ENCODE measurements at regions not wholly inside any gene's neighbourhood (a gene's known extent, or its start where the extent isn't known, plus 50 kb on each side); places are given as distances from the start of the nearest gene placed in this dataset.

DNA sequence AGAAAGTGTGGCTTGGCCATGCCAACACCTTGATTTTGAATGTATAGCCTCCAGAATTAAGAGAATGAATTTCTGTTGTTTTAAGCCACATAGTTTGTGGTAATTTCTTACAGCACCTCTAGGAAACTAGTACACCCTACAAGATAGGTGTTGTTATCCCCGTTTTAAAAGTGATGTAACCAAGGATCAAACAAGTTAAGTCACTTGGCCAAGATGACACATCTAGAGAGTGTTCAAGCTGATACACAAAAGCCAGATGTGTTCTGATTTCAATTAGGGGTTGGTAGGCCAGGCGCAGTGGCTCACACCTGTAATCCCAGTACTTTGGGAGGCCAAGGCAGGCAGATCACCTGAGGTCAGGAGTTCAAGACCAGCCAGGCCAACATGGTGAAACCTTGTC, 396.5 kb upstream of the SOX9 start:
- Histone ChIP-seq H3K36me3 (ENCODE audit: control insufficient read depth, insufficient read depth, low read length) (no peaks in the 10 kb centered on the region), H3K9ac (ENCODE audit: low read depth, low read length) (no peak overlapping the region), H3K27ac (ENCODE audit: low read depth, low read length) (no peak overlapping the region), H3K4me3 (ENCODE audit: low read depth, low read length) (no peak overlapping the region), H3K9me3 (ENCODE audit: control insufficient read depth, insufficient read depth, low read length) (no peaks in the 10 kb centered on the region), H3K27me3 (ENCODE audit: control insufficient read depth, insufficient read depth, low read length) (no peaks in the 10 kb centered on the region), H3K4me1 (ENCODE audit: control insufficient read depth, insufficient read depth, low read length) (no peaks in the 10 kb centered on the region)

DNA sequence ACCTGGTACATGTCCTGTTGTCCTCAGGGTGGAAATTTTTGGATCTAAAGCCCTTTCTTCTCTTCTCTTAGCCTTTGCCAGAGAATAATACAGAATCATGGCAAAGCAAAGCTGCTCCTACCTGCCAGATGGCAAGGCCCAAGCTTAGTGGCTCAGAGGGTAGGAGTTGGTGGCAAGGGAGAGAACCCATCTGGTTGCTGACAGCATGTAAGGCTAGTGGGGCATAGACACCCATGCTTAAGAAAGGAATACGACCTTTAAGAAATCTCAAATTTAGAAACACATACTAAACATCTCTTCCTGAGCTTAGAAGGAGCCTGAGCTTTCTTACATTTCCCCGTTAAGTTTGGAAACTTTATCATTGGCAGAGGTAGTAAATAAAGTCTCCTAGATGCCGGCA, 395.0 kb upstream of the SOX9 start:
- Histone ChIP-seq H3K9me3 (ENCODE audit: control insufficient read depth, insufficient read depth, low read length) (no peaks in the 10 kb centered on the region), H3K4me1 (ENCODE audit: control insufficient read depth, insufficient read depth, low read length) (no peaks in the 10 kb centered on the region), H3K27me3 (ENCODE audit: control insufficient read depth, insufficient read depth, low read length) (no peaks in the 10 kb centered on the region), H3K36me3 (ENCODE audit: control insufficient read depth, insufficient read depth, low read length) (no peaks in the 10 kb centered on the region), H3K9ac (ENCODE audit: low read depth, low read length) (no peak overlapping the region), H3K4me3 (ENCODE audit: low read depth, low read length) (no peak overlapping the region), H3K27ac (ENCODE audit: low read depth, low read length) (no peak overlapping the region)

DNA sequence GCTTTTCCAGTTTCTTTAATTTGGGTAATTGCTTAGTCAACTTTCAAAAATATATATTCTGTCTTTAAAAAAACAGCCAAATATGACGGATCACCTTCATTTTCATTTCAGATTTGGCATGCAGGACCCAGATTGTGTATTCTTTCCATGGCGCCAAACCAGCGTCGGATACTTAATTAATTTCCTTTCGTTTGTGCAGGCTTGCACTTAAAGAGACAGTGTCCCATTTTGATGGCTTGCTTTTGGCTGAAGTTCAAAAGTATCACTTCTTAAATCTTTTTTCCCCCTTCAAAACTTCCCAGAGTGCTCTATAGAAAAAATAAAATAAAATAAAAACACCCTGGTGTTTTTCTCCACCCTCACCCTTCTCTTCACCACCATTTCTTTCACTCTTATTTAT, 394.5 kb upstream of the SOX9 start:
- Histone ChIP-seq H3K36me3 (ENCODE audit: control insufficient read depth, insufficient read depth, low read length) (no peaks in the 10 kb centered on the region), H3K4me3 (ENCODE audit: low read depth, low read length) (no peak overlapping the region), H3K9ac (ENCODE audit: low read depth, low read length) (no peak overlapping the region)

DNA sequence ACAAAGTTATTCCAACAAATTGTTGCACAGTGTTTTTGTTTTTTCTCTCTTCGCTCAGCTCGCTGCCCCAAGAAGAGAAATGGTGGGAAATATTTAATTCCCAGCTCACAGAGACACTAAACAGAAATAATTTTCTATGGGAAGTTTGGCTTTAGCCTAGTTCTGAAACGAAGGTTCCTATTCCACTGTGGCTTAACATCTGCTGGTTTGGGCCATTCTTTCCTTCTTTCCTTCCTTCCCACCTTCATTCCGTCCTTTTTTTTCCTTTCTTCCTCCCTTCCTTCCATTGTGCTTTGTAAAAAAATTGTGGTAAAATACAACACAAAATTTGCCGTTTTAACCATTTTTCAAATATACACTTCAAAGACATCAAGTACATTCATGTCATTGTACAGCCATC, 393.5 kb upstream of the SOX9 start:
- Histone ChIP-seq H3K27me3 (ENCODE audit: control insufficient read depth, insufficient read depth, low read length) (no peaks in the 10 kb centered on the region), H3K4me1 (ENCODE audit: control insufficient read depth, insufficient read depth, low read length) (no peaks in the 10 kb centered on the region), H3K4me3 (ENCODE audit: low read depth, low read length) (no peak overlapping the region), H3K9me3 (ENCODE audit: control insufficient read depth, insufficient read depth, low read length) (no peaks in the 10 kb centered on the region), H3K9ac (ENCODE audit: low read depth, low read length) (no peak overlapping the region), H3K36me3 (ENCODE audit: control insufficient read depth, insufficient read depth, low read length) (no peaks in the 10 kb centered on the region), H3K27ac (ENCODE audit: low read depth, low read length) (no peak overlapping the region)

More for the DNA sequence above, 394.5 kb upstream of the SOX9 start:
- Histone ChIP-seq H3K4me1 (ENCODE audit: control insufficient read depth, insufficient read depth, low read length) (no peaks in the 10 kb centered on the region), H3K27me3 (ENCODE audit: control insufficient read depth, insufficient read depth, low read length) (no peaks in the 10 kb centered on the region), H3K9me3 (ENCODE audit: control insufficient read depth, insufficient read depth, low read length) (no peaks in the 10 kb centered on the region), H3K27ac (ENCODE audit: low read depth, low read length) (no peak overlapping the region)

DNA sequence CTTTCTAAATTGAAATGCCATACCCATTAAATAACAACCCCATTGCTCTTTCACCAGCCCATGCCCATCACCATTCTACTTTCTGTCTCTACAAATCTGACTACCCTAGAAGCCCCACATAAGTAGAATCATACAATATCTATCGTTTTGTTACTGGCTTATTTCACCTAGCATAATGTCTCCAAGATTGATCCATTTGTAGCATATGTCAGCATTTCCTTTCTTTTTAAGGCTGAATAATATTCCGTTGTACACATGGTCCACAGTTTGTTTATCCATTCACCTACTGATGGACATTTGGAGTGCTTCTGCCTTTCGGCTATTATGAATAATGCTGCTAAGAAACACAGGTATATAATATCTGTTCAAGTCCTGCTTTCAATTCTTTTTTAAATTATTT, 393.1 kb upstream of the SOX9 start:
- no peak overlapping the region for H3K27ac ChIP-seq (ENCODE audit: low read depth, low read length)
- H3K27me3 ChIP-seq (ENCODE audit: control insufficient read depth, insufficient read depth, low read length), result no peaks in the 10 kb centered on the region
- no peak overlapping the region for H3K4me3 ChIP-seq (ENCODE audit: low read depth, low read length)
- H3K36me3 ChIP-seq (ENCODE audit: control insufficient read depth, insufficient read depth, low read length), result no peaks in the 10 kb centered on the region
- H3K4me1 ChIP-seq (ENCODE audit: control insufficient read depth, insufficient read depth, low read length), result no peaks in the 10 kb centered on the region
- no peaks in the 10 kb centered on the region for H3K9me3 ChIP-seq (ENCODE audit: control insufficient read depth, insufficient read depth, low read length)
- no peak overlapping the region for H3K9ac ChIP-seq (ENCODE audit: low read depth, low read length)

DNA sequence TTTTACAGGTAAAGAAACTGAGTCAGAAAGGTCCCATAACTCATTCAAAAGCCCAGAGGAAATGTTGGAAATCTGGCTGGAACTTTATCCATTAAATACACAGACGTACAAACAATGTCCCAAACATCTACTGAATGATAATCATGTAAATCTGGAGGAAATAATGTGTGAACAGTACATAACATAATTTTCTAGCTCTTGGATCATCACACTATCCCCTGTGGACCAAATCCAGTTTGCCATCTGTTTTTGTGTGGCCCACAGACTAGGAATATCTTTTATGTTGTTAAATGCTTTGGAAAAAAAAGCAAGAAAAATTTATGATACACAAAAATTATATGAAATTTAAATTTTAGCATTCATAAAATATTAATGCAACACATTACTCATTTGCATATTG, 389.9 kb upstream of the SOX9 start:
- no peaks in the 10 kb centered on the region for H3K27me3 ChIP-seq (ENCODE audit: control insufficient read depth, insufficient read depth, low read length)
- no peaks in the 10 kb centered on the region for H3K4me1 ChIP-seq (ENCODE audit: control insufficient read depth, insufficient read depth, low read length)
- H3K36me3 ChIP-seq (ENCODE audit: control insufficient read depth, insufficient read depth, low read length), result no peaks in the 10 kb centered on the region
- no peak overlapping the region for H3K9ac ChIP-seq (ENCODE audit: low read depth, low read length)
- no peak overlapping the region for H3K4me3 ChIP-seq (ENCODE audit: low read depth, low read length)
- H3K9me3 ChIP-seq (ENCODE audit: control insufficient read depth, insufficient read depth, low read length), result no peaks in the 10 kb centered on the region
- no peak overlapping the region for H3K27ac ChIP-seq (ENCODE audit: low read depth, low read length)

DNA sequence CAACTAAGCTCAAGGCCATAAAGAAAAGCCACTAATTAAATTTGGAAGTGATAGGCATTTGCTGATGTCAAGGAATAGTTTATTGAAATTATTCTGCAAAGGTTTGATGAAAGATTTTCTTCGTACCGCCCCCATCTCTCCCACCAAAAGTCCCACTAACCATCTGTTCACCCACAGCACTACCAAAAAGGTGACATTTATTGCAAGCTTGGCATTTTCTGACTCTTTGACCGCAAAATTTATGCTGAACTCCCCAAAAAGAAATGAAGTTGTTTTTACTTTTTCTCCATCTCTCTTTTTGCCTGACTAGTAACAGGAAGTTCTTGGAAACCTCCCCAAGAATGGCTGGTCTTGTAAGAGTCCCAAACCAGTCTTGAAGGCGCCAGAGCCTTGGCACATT, 384.9 kb upstream of the SOX9 start:
- Histone ChIP-seq H3K4me3 (ENCODE audit: low read depth, low read length) (no peak overlapping the region), H3K36me3 (ENCODE audit: control insufficient read depth, insufficient read depth, low read length) (no peaks in the 10 kb centered on the region), H3K9me3 (ENCODE audit: control insufficient read depth, insufficient read depth, low read length) (no peaks in the 10 kb centered on the region), H3K4me1 (ENCODE audit: control insufficient read depth, insufficient read depth, low read length) (no peaks in the 10 kb centered on the region), H3K27ac (ENCODE audit: low read depth, low read length) (no peak overlapping the region), H3K9ac (ENCODE audit: low read depth, low read length) (no peak overlapping the region), H3K27me3 (ENCODE audit: control insufficient read depth, insufficient read depth, low read length) (no peaks in the 10 kb centered on the region)

DNA sequence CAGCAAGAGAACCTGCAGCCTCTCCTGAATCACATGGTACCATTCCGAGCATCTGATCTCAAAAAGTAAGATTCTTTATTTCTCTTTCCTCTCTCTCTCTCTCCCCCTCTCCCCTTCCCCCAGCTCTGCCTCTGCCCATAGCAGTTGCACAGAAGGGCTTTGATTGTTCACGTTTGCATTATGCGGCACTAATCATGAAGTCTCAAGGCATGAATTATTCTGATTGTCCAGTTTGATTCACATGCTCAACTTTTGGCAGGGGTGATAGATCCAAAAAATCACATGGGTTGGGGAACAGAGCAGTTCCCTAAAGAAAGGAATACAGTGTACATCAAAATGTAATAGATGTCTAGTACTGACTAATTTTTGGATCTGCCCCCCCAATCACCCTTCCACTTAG, 380.0 kb upstream of the SOX9 start:
- Histone ChIP-seq H3K4me1 (ENCODE audit: control insufficient read depth, insufficient read depth, low read length) (no peaks in the 10 kb centered on the region), H3K27me3 (ENCODE audit: control insufficient read depth, insufficient read depth, low read length) (no peaks in the 10 kb centered on the region), H3K9me3 (ENCODE audit: control insufficient read depth, insufficient read depth, low read length) (no peaks in the 10 kb centered on the region), H3K4me3 (ENCODE audit: low read depth, low read length) (no peak overlapping the region), H3K36me3 (ENCODE audit: control insufficient read depth, insufficient read depth, low read length) (no peaks in the 10 kb centered on the region), H3K27ac (ENCODE audit: low read depth, low read length) (no peak overlapping the region), H3K9ac (ENCODE audit: low read depth, low read length) (no peak overlapping the region)

DNA sequence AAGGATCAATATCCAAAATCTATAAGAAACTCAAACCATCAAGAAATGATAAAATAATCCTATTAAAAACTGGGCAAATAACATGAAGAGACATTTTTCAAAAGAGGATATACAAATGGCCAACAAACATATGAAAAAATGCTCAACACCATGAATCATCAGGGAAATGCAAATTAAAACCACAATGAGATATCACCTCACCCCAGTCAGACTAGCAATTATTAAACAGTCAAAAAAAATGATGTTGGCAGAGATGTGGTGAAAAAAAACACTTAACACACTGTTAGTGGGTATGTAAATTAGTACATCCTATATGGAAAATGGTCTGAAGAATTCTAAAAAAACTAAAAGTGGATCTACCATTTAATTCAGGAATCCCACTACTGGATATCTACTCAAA, 379.0 kb upstream of the SOX9 start:
- Histone ChIP-seq H3K36me3 (ENCODE audit: control insufficient read depth, insufficient read depth, low read length) (no peaks in the 10 kb centered on the region), H3K27me3 (ENCODE audit: control insufficient read depth, insufficient read depth, low read length) (no peaks in the 10 kb centered on the region), H3K9ac (ENCODE audit: low read depth, low read length) (no peak overlapping the region), H3K4me1 (ENCODE audit: control insufficient read depth, insufficient read depth, low read length) (no peaks in the 10 kb centered on the region), H3K27ac (ENCODE audit: low read depth, low read length) (no peak overlapping the region), H3K9me3 (ENCODE audit: control insufficient read depth, insufficient read depth, low read length) (no peaks in the 10 kb centered on the region), H3K4me3 (ENCODE audit: low read depth, low read length) (no peak overlapping the region)

DNA sequence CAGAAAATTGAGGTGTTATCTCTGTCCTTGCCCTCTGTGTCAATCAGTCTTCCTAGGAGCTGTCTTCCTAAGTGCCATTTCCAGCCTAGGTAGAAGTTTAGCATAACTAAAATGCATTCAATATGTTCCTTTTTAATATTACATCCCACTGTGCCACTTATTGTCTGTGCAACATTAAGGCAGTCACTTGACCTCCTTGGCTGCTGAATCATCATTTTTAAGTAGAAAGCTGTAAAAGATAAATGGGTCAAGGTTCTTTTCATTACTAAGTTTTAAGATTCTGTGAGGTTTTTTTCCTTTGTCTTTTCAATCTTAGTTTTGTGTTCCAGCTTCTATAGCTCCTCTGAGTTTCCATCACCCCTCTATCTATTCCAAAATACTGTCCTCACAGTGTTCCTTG, 371.9 kb upstream of the SOX9 start:
- Histone ChIP-seq H3K9ac (ENCODE audit: low read depth, low read length) (no peak overlapping the region), H3K27ac (ENCODE audit: low read depth, low read length) (no peak overlapping the region), H3K4me3 (ENCODE audit: low read depth, low read length) (no peak overlapping the region), H3K36me3 (ENCODE audit: control insufficient read depth, insufficient read depth, low read length) (no peaks in the 10 kb centered on the region), H3K4me1 (ENCODE audit: control insufficient read depth, insufficient read depth, low read length) (no peaks in the 10 kb centered on the region), H3K27me3 (ENCODE audit: control insufficient read depth, insufficient read depth, low read length) (no peaks in the 10 kb centered on the region), H3K9me3 (ENCODE audit: control insufficient read depth, insufficient read depth, low read length) (no peaks in the 10 kb centered on the region)

DNA sequence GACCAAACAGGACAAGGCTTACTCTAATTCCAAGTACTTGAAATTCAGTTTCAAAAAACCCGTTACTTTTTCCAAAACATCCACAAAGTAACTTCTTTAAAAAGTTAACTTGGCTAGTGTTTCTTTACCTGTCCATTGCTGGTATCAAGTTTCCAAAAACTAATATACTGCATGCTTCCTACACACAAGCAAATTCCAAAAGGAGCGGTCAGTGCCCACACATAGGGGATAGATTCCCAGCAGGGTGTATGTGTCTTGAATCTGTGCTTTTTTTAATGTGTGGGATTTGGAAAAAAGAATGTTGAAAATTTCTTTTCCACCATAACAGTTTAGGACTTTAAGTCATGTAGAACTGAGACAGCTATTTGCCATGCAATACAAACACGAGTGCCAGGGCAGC, 367.8 kb upstream of the SOX9 start:
- H3K9me3 ChIP-seq (ENCODE audit: control insufficient read depth, insufficient read depth, low read length), result no peaks in the 10 kb centered on the region
- H3K27ac ChIP-seq (ENCODE audit: low read depth, low read length), result no peak overlapping the region
- H3K4me3 ChIP-seq (ENCODE audit: low read depth, low read length), result no peak overlapping the region
- no peaks in the 10 kb centered on the region for H3K36me3 ChIP-seq (ENCODE audit: control insufficient read depth, insufficient read depth, low read length)
- no peaks in the 10 kb centered on the region for H3K4me1 ChIP-seq (ENCODE audit: control insufficient read depth, insufficient read depth, low read length)
- H3K27me3 ChIP-seq (ENCODE audit: control insufficient read depth, insufficient read depth, low read length), result no peaks in the 10 kb centered on the region
- no peak overlapping the region for H3K9ac ChIP-seq (ENCODE audit: low read depth, low read length)

DNA sequence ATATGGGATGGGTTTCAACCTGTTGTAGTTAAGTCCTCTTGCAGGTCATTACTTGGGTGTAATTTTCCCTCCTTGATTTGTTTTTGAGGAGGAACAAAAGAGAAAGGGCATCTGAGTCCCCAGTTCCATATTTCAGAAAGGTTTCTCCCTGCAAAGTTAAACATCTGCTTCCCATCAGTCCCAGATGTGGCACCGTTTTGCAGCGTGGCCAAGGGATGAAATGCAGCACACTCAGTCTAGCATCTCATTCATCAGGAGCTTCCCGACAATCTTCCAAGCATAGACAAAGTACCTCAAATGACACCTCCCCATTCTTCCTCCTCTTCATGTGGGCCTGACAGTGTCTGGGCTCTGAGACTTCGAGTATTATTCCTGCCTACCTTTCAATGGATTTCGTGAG, 363.7 kb upstream of the SOX9 start:
- no peaks in the 10 kb centered on the region for H3K36me3 ChIP-seq (ENCODE audit: control insufficient read depth, insufficient read depth, low read length)
- no peaks in the 10 kb centered on the region for H3K27me3 ChIP-seq (ENCODE audit: control insufficient read depth, insufficient read depth, low read length)
- H3K4me1 ChIP-seq (ENCODE audit: control insufficient read depth, insufficient read depth, low read length), result no peaks in the 10 kb centered on the region
- H3K9me3 ChIP-seq (ENCODE audit: control insufficient read depth, insufficient read depth, low read length), result no peaks in the 10 kb centered on the region
- no peak overlapping the region for H3K4me3 ChIP-seq (ENCODE audit: low read depth, low read length)
- H3K27ac ChIP-seq (ENCODE audit: low read depth, low read length), result no peak overlapping the region
- no peak overlapping the region for H3K9ac ChIP-seq (ENCODE audit: low read depth, low read length)

Measured in HUES48 (cell line).